Suprapubic skin (tissue), 3 donors: ENCODE measurements at regions not wholly inside any gene's neighbourhood (a gene's known extent, or its start where the extent isn't known, plus 50 kb on each side); places are given as distances from the start of the nearest gene placed in this dataset.

Experiments
- POLR2A ChIP-seq, 2 donors: fragments of 450-650 bp; IDR thresholded peaks; one replicate each; pipeline ENCODE4 v1.6.1; 2017; ENCODE audit warnings: antibody characterized with exemption in 2 of 2, mild to moderate bottlenecking in 2 of 2, moderate library complexity in 2 of 2
- TF ChIP-seq, protein P1 (sequence below), 2 donors: fragments of 200-600 bp in 1 of 2; fragments of 450-650 bp in 1 of 2; sonication (generic) in 1 of 2; IDR thresholded peaks; one replicate each; pipeline ENCODE4 v1.5.1; 2016 to 2019; ENCODE audit warnings: antibody characterized with exemption in 2 of 2, mild to moderate bottlenecking in 1 of 2, moderate library complexity in 1 of 2

DNA sequence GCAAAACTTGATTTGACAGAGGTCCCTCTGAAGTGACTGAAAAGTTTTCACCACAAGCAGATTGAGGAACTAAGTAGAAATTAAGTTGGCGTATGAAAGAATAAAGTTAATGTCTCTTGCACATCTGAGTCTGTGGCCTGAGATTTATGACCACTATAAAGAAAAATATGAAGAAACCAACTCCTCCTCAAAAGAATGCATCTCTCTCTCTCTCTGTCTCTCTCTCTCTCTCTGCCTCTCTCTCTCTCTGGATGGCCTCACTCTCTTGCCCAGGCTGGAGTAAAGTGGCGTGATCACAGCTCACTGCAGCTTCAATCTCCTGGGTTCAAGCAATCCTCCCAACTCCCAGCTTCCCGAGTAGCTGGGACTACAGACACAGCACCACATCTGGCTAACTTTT is 55.2 kb downstream of the RPL22L1 start:
- TF ChIP-seq POLR2A (IDR thresholded peaks at IDR 0.05) = no peak
- TF ChIP-seq, protein P1, sequence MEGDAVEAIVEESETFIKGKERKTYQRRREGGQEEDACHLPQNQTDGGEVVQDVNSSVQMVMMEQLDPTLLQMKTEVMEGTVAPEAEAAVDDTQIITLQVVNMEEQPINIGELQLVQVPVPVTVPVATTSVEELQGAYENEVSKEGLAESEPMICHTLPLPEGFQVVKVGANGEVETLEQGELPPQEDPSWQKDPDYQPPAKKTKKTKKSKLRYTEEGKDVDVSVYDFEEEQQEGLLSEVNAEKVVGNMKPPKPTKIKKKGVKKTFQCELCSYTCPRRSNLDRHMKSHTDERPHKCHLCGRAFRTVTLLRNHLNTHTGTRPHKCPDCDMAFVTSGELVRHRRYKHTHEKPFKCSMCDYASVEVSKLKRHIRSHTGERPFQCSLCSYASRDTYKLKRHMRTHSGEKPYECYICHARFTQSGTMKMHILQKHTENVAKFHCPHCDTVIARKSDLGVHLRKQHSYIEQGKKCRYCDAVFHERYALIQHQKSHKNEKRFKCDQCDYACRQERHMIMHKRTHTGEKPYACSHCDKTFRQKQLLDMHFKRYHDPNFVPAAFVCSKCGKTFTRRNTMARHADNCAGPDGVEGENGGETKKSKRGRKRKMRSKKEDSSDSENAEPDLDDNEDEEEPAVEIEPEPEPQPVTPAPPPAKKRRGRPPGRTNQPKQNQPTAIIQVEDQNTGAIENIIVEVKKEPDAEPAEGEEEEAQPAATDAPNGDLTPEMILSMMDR (IDR thresholded peaks at IDR 0.05) = no peak
